GM12873 (cell line): ENCODE measurements at regions not wholly inside any gene's neighbourhood (a gene's known extent, or its start where the extent isn't known, plus 50 kb on each side); places are given as distances from the start of the nearest gene placed in this dataset.
A peak's percentile ranks its signal among the peaks of the same experiment; 100 is the strongest.

Source experiments
- TF ChIP-seq, protein P1 (sequence below): IDR thresholded peaks from 2 replicates; pipeline ENCODE4 v1.5.1; 2012; ENCODE audit warnings: low read depth, mild to moderate bottlenecking, moderate library complexity, low read length, control low read depth; ENCODE audit not compliant: insufficient read depth; ENCODE audit errors: missing control alignments

DNA sequence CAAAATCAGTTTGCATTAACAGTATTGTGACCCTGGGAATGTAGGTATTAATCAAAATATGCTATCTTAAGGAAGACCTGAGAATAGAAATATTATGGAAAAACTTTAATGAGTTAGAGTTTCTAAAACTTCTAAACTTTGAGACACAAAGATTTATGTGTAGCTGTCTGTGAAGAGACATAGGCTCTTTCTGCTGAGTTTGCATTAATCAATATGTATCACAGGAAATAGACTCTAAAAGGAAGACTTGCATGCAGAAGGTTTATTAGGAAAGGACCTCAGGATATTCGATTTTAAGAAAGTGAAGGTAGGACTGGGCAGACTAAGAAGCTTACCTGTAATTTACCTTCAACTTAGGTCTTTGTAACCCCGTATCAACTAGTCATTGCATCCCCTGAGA, 494.8 kb upstream of the NRXN1 start:
- TF ChIP-seq, protein P1, sequence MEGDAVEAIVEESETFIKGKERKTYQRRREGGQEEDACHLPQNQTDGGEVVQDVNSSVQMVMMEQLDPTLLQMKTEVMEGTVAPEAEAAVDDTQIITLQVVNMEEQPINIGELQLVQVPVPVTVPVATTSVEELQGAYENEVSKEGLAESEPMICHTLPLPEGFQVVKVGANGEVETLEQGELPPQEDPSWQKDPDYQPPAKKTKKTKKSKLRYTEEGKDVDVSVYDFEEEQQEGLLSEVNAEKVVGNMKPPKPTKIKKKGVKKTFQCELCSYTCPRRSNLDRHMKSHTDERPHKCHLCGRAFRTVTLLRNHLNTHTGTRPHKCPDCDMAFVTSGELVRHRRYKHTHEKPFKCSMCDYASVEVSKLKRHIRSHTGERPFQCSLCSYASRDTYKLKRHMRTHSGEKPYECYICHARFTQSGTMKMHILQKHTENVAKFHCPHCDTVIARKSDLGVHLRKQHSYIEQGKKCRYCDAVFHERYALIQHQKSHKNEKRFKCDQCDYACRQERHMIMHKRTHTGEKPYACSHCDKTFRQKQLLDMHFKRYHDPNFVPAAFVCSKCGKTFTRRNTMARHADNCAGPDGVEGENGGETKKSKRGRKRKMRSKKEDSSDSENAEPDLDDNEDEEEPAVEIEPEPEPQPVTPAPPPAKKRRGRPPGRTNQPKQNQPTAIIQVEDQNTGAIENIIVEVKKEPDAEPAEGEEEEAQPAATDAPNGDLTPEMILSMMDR: no peak

DNA sequence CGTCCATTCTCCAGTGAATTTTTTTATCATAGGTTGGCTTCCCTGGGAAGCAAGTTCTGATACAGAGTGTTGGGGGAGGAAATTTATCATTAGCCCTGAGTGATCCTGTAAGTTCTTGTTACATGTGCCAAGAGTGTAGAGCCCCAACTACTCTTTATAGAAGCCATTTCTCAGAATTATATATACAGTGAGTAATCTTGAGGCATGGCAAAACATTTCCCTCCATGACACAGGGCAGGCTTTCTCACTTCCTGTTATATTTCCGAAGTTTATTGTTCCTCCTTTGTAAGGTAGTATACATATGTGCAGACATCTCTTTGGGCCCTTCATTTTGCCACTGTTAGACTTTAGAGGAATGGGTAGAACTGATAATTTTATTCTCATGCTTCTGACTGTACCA, 484.7 kb upstream of the NRXN1 start:
- TF ChIP-seq, protein P1: no peak

DNA sequence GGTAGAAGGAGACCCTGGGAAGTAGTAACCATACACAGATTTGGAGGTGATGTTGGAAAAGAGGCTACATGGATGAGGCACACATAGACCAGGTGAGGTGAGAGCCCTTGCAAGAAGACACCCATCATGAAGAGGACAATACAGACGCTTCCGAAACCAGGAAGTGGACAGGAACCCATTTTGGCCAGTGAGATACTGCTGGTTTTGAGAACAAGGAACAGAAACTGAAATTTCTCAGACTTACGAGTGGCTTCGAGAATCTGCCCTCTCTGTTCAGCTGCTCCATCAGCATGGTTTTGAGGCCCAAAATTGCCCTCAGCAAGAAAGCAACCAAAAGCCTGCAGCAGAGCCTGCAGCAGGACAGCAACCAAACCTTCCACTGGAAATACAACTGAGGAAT, 479.1 kb upstream of the NRXN1 start:
- TF ChIP-seq, protein P1: no peak

DNA sequence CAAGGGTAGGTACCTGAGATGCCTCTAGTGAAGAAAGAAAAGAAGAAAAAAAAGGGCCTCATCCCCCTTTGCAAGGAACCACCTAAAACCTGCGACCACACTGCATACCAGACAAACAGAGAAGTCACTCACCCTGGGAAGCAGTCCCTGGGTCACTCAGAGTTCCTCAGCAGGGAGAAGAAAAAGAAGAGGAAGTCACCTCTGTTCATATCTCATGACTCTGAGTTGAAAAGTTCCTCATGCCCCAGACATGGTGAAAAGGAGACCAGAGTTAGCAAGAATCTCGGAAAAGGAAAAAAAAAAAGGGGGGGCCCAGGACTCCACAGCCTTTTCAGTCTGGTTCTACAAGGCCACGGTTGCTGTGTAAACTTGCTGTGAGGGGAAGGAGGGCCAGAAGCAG, 478.4 kb upstream of the NRXN1 start:
- TF ChIP-seq, protein P1: no peak

DNA sequence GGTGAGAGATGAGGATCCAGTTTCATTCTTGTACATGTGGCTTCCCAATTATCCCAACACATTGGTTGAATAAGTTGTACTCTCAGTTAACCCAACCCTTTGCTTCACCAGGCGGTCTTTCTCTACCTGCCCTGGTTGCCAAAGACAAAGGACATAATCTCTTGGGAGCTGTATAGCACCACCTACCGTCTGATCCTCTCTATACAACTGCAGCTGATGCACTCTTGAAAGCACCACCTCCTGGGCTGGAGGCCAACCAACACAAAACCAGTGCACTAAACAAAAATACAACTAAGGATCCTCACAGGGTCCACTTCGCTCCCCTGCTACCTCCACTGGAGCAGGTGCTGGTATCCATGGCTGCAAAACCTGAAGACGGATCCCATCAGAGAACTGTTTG, 473.6 kb upstream of the NRXN1 start:
- TF ChIP-seq, protein P1: peak; percentile 8

DNA sequence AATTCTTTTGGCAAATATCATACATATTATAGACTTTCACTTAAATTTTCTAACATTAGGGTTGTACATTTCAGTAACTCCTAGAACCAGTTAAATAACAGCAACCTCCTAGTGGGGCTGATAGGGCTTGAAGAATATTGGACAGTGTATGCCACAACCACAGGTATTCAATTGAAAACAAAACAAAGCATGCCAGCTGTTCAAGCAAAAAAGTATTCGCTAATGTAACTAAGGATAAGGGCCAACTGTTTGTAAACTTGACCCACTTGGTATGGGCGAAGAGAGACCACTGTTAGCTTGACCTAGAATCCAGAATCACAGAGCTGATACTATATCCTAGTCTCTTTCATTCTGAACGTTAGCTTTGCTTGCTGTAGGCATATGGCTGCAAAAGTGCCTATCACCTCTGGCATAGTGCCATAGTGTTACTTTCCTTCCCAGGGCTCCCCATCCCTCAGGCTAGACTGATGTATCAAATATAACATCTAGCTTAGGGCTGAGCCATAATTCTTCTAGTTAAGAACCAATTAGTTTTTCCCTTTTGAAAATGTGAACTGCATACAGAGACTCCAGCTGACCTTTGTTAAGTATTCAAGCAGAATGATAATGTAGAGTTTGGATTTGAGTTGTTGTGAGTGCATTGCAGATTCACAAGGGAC, 458.8 kb upstream of the NRXN1 start:
- TF ChIP-seq, protein P1: no peak

DNA sequence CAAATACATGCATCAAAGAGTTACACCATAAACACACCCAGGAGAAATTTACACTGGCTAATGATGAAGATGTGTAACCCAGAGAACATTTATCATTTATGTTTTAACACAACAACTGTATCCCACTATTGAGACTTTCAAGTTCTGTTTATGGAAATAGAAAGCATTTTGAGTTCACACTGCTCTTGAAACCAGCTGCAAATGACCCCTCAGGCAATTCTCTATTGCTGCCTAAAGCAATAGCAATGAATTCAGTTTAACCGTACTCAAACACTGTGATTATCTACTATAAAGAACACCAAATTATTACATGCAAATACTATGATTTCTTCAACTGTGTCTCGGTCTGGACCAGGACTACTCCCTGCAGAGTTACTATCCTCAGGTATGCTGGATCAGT, 452.7 kb upstream of the NRXN1 start:
- TF ChIP-seq, protein P1: no peak
